AG04449 (cell line): ENCODE measurements at regions not wholly inside any gene's neighbourhood (a gene's known extent, or its start where the extent isn't known, plus 50 kb on each side); places are given as distances from the start of the nearest gene placed in this dataset.

ENCODE experiments used
- CTCF ChIA-PET: fragments of 350-600 bp; formaldehyde crosslinking; extraction: SDS; loops from one replicate; lab custom pipeline; 2021; ENCODE audit warnings: antibody characterized with exemption; lab: Yijun Ruan, JAX
- POLR2A ChIA-PET: fragments of 400-600, 350-600 bp; formaldehyde crosslinking; extraction: SDS; loops from one replicate; lab custom pipeline; 2020; ENCODE audit warnings: antibody characterized with exemption, inconsistent platforms; lab: Yijun Ruan, JAX
- DNase-seq: peaks from one replicate; pipeline ENCODE4 v3.0.0-alpha.2; 2010; ENCODE audit warnings: low read depth, low spot score
- H3K4me3 ChIP-seq: 2 replicates; pipeline ENCODE4 v1.5.1; 2011; ENCODE audit warnings: low read depth, mild to moderate bottlenecking, control low read depth, low read length
- CTCF ChIP-seq: IDR thresholded peaks from one replicate; pipeline ENCODE4 v1.5.1; 2011; ENCODE audit warnings: mild to moderate bottlenecking, moderate library complexity, low read length, control low read depth, inconsistent platforms; ENCODE audit not compliant: insufficient read depth; ENCODE audit errors: missing control alignments

DNA sequence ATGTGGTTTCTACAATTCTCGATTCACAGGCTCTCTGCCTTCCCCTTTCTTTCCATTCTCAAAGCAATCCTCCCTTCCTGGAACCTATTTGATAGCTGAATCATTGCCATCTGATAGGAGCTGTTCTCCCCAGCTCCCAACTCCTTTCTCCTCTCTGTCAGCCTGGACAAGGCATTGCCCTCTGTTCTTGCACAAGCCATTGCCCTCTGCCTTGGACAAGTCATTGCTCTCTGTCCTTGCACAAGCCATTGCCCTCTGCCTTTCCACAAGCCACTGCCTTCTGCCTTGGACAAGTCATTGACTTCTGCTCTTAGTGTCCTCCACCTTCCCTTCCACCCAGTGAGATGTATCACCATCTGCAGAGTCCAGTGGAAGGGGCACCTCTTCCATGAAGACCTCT lies 256.1 kb upstream of the STS start:
- POLR2A ChIA-PET: no interaction called here
- DNase-seq: no peak
- TF ChIP-seq CTCF: no peak
- CTCF ChIA-PET: no interaction called here
- H3K4me3 ChIP-seq: no peak overlapping the region

- DNase-seq: no peak
- POLR2A ChIA-PET: no interaction called here
- CTCF ChIA-PET: no interaction called here
- no peak overlapping the region for H3K4me3 ChIP-seq
- TF ChIP-seq CTCF: no peak
These were observed 256.8 kb upstream of the STS start for GRCh38 chrX:6890544-6891261.

DNA sequence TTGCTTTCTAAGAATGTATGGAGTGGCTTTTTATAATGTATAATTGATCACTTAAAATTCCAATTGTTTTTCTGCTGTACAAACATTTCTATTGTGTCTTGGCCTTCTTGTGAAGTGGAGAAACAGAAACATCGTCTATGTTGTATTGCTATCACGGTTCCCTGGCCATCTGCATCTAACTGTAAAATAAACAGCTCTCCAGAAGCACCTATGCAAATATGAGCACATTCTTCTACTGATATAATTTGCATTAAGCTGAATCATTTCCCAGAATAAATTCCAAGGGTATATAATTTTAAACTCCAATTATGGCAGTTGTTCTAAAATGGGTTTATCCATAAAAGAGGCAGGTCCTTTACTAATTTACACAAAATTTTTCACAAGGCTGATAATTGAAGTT lies 261.6 kb upstream of the STS start:
- ChIA-PET POLR2A (no interaction called here), CTCF (no interaction called here)
- TF ChIP-seq CTCF: no peak
- no peak for DNase-seq
- H3K4me3 ChIP-seq: no peak overlapping the region

- no peak overlapping the region for H3K4me3 ChIP-seq
- DNase-seq: no peak
- TF ChIP-seq CTCF: no peak
- ChIA-PET CTCF (no interaction called here), POLR2A (no interaction called here)
These were observed 262.1 kb upstream of the STS start for GRCh38 chrX:6885396-6885795.

DNA sequence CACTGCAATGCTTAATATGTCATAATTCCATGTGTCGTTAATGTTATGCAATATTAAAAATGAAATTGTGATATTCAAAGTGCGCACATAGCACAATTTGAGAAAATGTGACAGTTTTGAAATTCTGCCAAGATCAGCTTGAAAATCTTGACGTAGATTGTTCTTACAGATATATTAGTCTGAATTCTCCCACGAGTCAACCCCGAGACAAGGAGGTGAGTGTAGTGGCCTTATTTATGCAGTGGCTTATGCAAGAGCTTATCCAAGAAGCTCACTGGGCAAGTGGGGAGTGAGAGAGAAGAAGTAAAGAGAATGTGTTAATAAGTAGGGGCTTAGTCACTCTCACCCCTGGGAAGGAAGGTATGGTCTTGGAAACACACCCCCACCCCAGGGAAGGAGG lies 286.1 kb upstream of the STS start:
- TF ChIP-seq CTCF: no peak
- no peak overlapping the region for H3K4me3 ChIP-seq
- ChIA-PET CTCF (no interaction called here), POLR2A (no interaction called here)
- DNase-seq: no peak

DNA sequence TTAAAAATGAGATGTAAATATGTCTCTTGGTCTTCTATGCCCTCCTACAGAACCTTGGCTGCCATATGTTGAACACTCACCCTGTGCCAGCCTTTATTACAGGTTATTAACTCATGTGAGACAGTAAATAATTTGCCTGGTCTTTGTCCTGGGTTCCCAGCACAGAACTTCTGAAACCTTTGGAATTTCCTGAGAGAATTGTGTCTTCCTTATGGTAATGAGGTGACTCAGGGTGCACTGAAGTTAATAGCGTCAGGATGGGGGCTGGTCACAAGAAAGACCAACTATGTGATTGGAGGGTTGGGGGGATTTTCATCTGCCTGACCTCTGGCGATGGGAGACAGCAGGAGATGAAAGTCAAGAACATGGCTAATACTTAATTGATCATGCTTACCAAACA lies 289.8 kb upstream of the STS start:
- CTCF ChIA-PET: no interaction called here
- H3K4me3 ChIP-seq: no peak overlapping the region
- no peak for DNase-seq
- POLR2A ChIA-PET: no interaction called here
- no peak for TF ChIP-seq CTCF
